ENCODE measurements at regions not wholly inside any gene's neighbourhood (a gene's known extent, or its start where the extent isn't known, plus 50 kb on each side); places are given as distances from the start of the nearest gene placed in this dataset.

- Histone ChIP-seq H3K27ac (no peak overlapping the region), H3K4me3 (no peak overlapping the region), H3K4me1 (no peaks in the 10 kb centered on the region), H3K36me3 (no peaks in the 10 kb centered on the region), H3K27me3 (no peaks in the 10 kb centered on the region), H3K9me3 (no peaks in the 10 kb centered on the region)
- TF ChIP-seq POLR2A (IDR thresholded peaks at IDR 0.05) (no peak), CTCF (IDR thresholded peaks at IDR 0.05) (no peak), POLR2AphosphoS5 (IDR thresholded peaks at IDR 0.05; ENCODE audit: insufficient read depth in 1 of 2, low read depth in 1 of 2) (no peak)
- intact Hi-C loops (cut with DNase I) = no loop called here
- DNase-seq (ENCODE audit: extremely low spot score in 2 of 2) = no peak
These were observed 151.2 kb downstream of the C12orf75 start for GRCh38 chr12:105481392-105482300.

GRCh38 chr12:105482951-105483350, 152.5 kb downstream of the C12orf75 start:
- H3K9me3 ChIP-seq = no peaks in the 10 kb centered on the region
- H3K36me3 ChIP-seq = no peaks in the 10 kb centered on the region
- intact Hi-C loops (cut with DNase I) = no loop called here
- DNase-seq (ENCODE audit: extremely low spot score in 2 of 2) = no peak
- no peaks in the 10 kb centered on the region for H3K4me1 ChIP-seq
- no peak for TF ChIP-seq CTCF (IDR thresholded peaks at IDR 0.05)
- TF ChIP-seq POLR2AphosphoS5 (IDR thresholded peaks at IDR 0.05; ENCODE audit: insufficient read depth in 1 of 2, low read depth in 1 of 2) = no peak
- TF ChIP-seq POLR2A (IDR thresholded peaks at IDR 0.05) = no peak
- no peak overlapping the region for H3K4me3 ChIP-seq
- no peaks in the 10 kb centered on the region for H3K27me3 ChIP-seq
- no peak overlapping the region for H3K27ac ChIP-seq

- TF ChIP-seq POLR2AphosphoS5 (IDR thresholded peaks at IDR 0.05; ENCODE audit: insufficient read depth in 1 of 2, low read depth in 1 of 2) (no peak), CTCF (IDR thresholded peaks at IDR 0.05) (no peak), POLR2A (IDR thresholded peaks at IDR 0.05) (no peak)
- no peaks in the 10 kb centered on the region for H3K4me1 ChIP-seq
- H3K27ac ChIP-seq = no peak overlapping the region
- no peak for DNase-seq (ENCODE audit: extremely low spot score in 2 of 2)
- no peaks in the 10 kb centered on the region for H3K36me3 ChIP-seq
- H3K27me3 ChIP-seq = no peaks in the 10 kb centered on the region
- intact Hi-C loops (cut with DNase I) = no loop called here
- no peak overlapping the region for H3K4me3 ChIP-seq
- H3K9me3 ChIP-seq = no peaks in the 10 kb centered on the region
These were observed 153.2 kb downstream of the C12orf75 start for GRCh38 chr12:105483691-105484090.

GRCh38 chr12:105485321-105485910, 154.9 kb downstream of the C12orf75 start:
- Histone ChIP-seq H3K9me3 (no peaks in the 10 kb centered on the region), H3K4me3 (no peak overlapping the region), H3K27ac (no peak overlapping the region), H3K36me3 (no peaks in the 10 kb centered on the region), H3K4me1 (no peaks in the 10 kb centered on the region), H3K27me3 (no peaks in the 10 kb centered on the region)
- TF ChIP-seq CTCF (IDR thresholded peaks at IDR 0.05) = no peak
- TF ChIP-seq POLR2AphosphoS5 (IDR thresholded peaks at IDR 0.05; ENCODE audit: insufficient read depth in 1 of 2, low read depth in 1 of 2) = peak in 1 of 2 donors; percentile 68
- no peak for DNase-seq (ENCODE audit: extremely low spot score in 2 of 2)
- intact Hi-C loops (cut with DNase I) = no loop called here

- no peaks in the 10 kb centered on the region for H3K9me3 ChIP-seq
- intact Hi-C loops (cut with DNase I) = no loop called here
These were observed 155.4 kb downstream of the C12orf75 start for GRCh38 chr12:105485921-105486320.

More at GRCh38 chr12:105485921-105486320, 155.4 kb downstream of the C12orf75 start:
- H3K4me1 ChIP-seq = no peaks in the 10 kb centered on the region
- TF ChIP-seq POLR2A (IDR thresholded peaks at IDR 0.05) (no peak), POLR2AphosphoS5 (IDR thresholded peaks at IDR 0.05; ENCODE audit: insufficient read depth in 1 of 2, low read depth in 1 of 2) (no peak), CTCF (IDR thresholded peaks at IDR 0.05) (no peak)
- H3K27me3 ChIP-seq = no peaks in the 10 kb centered on the region
- no peak overlapping the region for H3K27ac ChIP-seq
- H3K4me3 ChIP-seq = no peak overlapping the region
- H3K36me3 ChIP-seq = no peaks in the 10 kb centered on the region
- no peak for DNase-seq (ENCODE audit: extremely low spot score in 2 of 2)
